CD8-positive, alpha-beta memory T cell (primary cell): ENCODE measurements at regions not wholly inside any gene's neighbourhood (a gene's known extent, or its start where the extent isn't known, plus 50 kb on each side); places are given as distances from the start of the nearest gene placed in this dataset.

Experiments
- CTCF ChIA-PET: fragments of 350-600 bp; sonication (Branson Sonifier 250); formaldehyde crosslinking; loops from one replicate; lab custom pipeline; 2021; ENCODE audit warnings: antibody characterized with exemption; lab: Charles Lee
- POLR2A ChIA-PET: fragments of 350-600 bp; sonication (Branson Sonifier 250); formaldehyde crosslinking; loops from one replicate; lab custom pipeline; 2021; ENCODE audit warnings: antibody characterized with exemption; lab: Charles Lee
- DNase-seq, 5 donors: peaks; one replicate each; pipeline versions ENCODE4 v3.0.0 to v3.0.0-alpha.2; 2020 to 2022; ENCODE audit warnings: mixed read lengths in 1 of 5
- H3K27ac ChIP-seq: one replicate; pipeline ENCODE4 v1.7.0; 2013; ENCODE audit warnings: low read depth, mild to moderate bottlenecking, low read length, moderate library complexity
- H3K27me3 ChIP-seq: 2 replicates; pipeline ENCODE4 v1.7.0; 2013; ENCODE audit warnings: low read length, mild to moderate bottlenecking; ENCODE audit not compliant: insufficient read depth, poor library complexity, severe bottlenecking
- H3K36me3 ChIP-seq: 2 replicates; pipeline ENCODE4 v1.7.0; 2013; ENCODE audit warnings: mild to moderate bottlenecking, low read length, moderate library complexity; ENCODE audit not compliant: insufficient read depth
- H3K4me1 ChIP-seq: 2 replicates; pipeline ENCODE4 v1.7.0; 2013; ENCODE audit warnings: mild to moderate bottlenecking, low read length, moderate library complexity; ENCODE audit not compliant: insufficient read depth
- H3K4me3 ChIP-seq: 2 replicates; pipeline ENCODE4 v1.7.0; 2013; ENCODE audit warnings: mild to moderate bottlenecking, low read length
- H3K9me3 ChIP-seq: 2 replicates; pipeline ENCODE4 v1.7.0; 2013; ENCODE audit warnings: mild to moderate bottlenecking, low read length
- H3K27ac Mint-ChIP-seq, 8 donors: one replicate each; pipeline ENCODE4 v1.8.0; 2020 to 2021; ENCODE audit warnings: mixed read lengths in 8 of 8, mild to moderate bottlenecking in 6 of 8, inconsistent platforms in 3 of 8, moderate library complexity in 3 of 8
- H3K27me3 Mint-ChIP-seq, 2 donors: one replicate each; pipeline ENCODE4 v1.8.0; 2020 to 2021; ENCODE audit warnings: mixed read lengths in 2 of 2, mild to moderate bottlenecking in 1 of 2, moderate library complexity in 1 of 2
- H3K36me3 Mint-ChIP-seq, 3 donors: one replicate each; pipeline ENCODE4 v1.8.0; 2020 to 2021; ENCODE audit warnings: mixed read lengths in 3 of 3, inconsistent platforms in 1 of 3, mild to moderate bottlenecking in 1 of 3
- H3K4me1 Mint-ChIP-seq, 3 donors: one replicate each; pipeline ENCODE4 v1.8.0; 2020 to 2021; ENCODE audit warnings: mixed read lengths in 3 of 3, inconsistent platforms in 1 of 3, mild to moderate bottlenecking in 1 of 3
- H3K4me3 Mint-ChIP-seq, 7 donors: one replicate each; pipeline ENCODE4 v1.8.0; 2020 to 2021; ENCODE audit warnings: mixed read lengths in 7 of 7, mild to moderate bottlenecking in 6 of 7, moderate library complexity in 4 of 7, inconsistent platforms in 2 of 7
- H3K9me3 Mint-ChIP-seq, 5 donors: one replicate each; pipeline ENCODE4 v1.8.0; 2020 to 2022; ENCODE audit warnings: mixed read lengths in 5 of 5, mild to moderate bottlenecking in 3 of 5, moderate library complexity in 2 of 5, inconsistent platforms in 1 of 5

DNA sequence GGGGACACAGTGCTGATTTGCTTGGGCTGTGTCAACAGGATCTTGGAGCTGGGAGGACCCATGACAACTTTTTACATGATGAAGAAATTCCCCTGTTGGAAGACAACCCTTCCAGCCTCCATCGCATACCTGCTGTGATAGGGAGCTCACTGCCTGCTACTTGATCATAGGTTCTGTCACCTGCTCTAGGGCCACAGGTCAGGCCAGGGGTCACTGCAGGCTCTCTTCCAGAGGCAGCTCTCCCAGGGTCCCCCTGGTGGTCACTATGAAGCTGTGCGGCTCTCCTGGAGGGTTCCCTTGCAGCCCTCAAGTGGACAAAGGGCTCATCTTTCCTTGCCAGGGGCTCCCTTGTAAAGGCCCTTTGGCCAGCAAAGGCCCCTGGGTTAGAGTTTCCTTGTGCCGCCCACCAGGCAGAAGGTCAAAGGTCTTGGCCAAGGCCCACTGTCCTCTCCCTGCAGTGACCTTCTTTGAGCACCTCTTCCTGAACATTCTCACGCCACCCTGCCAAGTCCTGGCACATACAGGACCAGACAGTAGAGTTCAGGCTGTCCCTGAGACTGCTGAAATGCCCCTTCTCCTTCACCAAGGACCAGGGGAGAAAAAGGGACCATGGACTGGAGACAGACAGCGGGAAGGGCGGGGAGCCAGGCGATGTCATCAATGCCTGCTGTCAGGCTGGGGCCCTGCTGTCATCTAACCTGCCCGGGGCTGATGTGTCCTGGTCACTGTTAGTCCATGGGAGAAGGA is 345.1 kb downstream of the DYSF start:
- Histone ChIP-seq H3K27ac (no peak overlapping the region), H3K9me3 (no peaks in the 10 kb centered on the region), H3K4me3 (no peak overlapping the region), H3K4me1 (no peaks in the 10 kb centered on the region), H3K27me3 (no peaks in the 10 kb centered on the region), H3K36me3 (no peaks in the 10 kb centered on the region)
- Mint-ChIP-seq H3K27me3 (peaks cover 1 to 5% of the 10 kb centered on the region in 2 donors), H3K36me3 (no peaks in the 10 kb centered on the region), H3K9me3 (no peaks in the 10 kb centered on the region), H3K4me1 (no peaks in the 10 kb centered on the region), H3K4me3 (no peak overlapping the region), H3K27ac (no peak overlapping the region)
- no peak for DNase-seq
- ChIA-PET POLR2A (no interaction called here), CTCF (no interaction called here)

DNA sequence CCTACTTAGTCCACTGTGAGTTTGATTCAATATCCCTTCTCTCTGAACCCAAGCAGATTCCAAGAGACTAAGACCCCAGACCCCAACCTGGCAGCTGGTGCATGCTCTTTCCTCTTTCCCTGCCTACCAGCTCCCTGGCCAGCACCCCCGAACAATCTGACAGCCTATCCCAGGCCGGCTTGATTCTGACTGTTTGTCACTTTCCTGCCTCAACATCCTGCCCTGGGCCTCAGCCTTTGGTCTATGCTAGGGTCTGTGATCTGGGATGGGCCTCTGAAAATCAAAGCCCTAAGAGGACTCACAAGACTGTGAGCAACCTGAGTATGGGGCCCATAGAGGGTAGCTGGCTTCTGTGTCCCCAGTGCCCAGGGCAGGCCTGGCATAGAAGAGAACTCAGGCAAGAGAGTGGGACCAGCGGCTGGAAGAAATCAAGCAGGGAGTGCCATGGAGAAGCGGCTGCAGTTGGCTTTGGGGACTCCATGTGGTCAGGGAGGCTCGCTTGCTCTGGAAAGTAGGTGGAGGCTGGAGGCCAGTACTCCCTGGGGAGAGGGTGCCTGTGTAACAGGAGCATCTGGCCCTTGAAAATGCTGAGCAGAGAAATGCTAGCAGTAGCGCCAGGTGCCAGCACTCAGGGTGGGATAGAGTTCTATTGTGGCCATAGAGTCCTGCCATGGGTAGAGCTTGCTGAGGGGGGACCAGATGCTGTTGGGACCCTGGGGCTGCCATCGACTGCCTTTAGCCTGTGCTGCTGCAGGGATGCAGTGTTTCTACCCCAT is 343.9 kb downstream of the DYSF start:
- CTCF ChIA-PET, result no interaction called here
- no peak overlapping the region for H3K27ac Mint-ChIP-seq
- POLR2A ChIA-PET, result no interaction called here
- H3K9me3 ChIP-seq, result no peaks in the 10 kb centered on the region
- no peaks in the 10 kb centered on the region for H3K4me1 ChIP-seq
- H3K36me3 ChIP-seq, result no peaks in the 10 kb centered on the region
- H3K27me3 ChIP-seq, result no peaks in the 10 kb centered on the region
- no peak overlapping the region for H3K27ac ChIP-seq
- DNase-seq, result no peak
- H3K4me1 Mint-ChIP-seq, result no peaks in the 10 kb centered on the region
- H3K4me3 ChIP-seq, result no peak overlapping the region
- H3K27me3 Mint-ChIP-seq, result peaks cover 1% of the 10 kb centered on the region in 2 donors
- H3K36me3 Mint-ChIP-seq, result no peaks in the 10 kb centered on the region
- H3K4me3 Mint-ChIP-seq, result no peak overlapping the region
- H3K9me3 Mint-ChIP-seq, result no peaks in the 10 kb centered on the region

DNA sequence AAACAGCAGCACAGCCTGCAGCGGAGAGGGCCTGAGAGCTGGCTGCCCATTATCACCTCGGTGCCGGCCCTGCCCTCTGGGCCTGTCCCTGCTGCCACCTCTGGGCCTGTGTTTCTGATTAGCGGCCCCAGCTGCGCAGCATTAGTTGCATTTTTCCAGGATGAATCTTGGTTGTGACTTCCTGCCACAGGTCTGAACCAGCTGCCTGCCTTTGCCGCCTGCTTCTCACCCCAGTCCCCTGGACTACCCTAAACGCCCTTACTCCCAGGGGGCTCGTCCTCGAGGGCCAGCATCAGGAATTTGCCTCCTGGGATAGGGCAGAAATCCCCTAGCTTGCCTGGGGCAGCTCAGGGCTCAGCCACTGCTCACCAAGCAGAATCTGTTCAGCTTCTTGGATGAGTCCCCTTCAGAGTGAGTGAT is 342.8 kb downstream of the DYSF start:
- no peak overlapping the region for H3K4me3 ChIP-seq
- Mint-ChIP-seq H3K36me3 (no peaks in the 10 kb centered on the region), H3K9me3 (no peaks in the 10 kb centered on the region), H3K27me3 (no peaks in the 10 kb centered on the region), H3K27ac (no peak overlapping the region), H3K4me1 (no peaks in the 10 kb centered on the region), H3K4me3 (no peak overlapping the region)
- H3K27me3 ChIP-seq, result no peaks in the 10 kb centered on the region
- DNase-seq, result no peak
- ChIA-PET POLR2A (no interaction called here), CTCF (no interaction called here)
- no peaks in the 10 kb centered on the region for H3K36me3 ChIP-seq
- H3K9me3 ChIP-seq, result no peaks in the 10 kb centered on the region
- no peaks in the 10 kb centered on the region for H3K4me1 ChIP-seq
- H3K27ac ChIP-seq, result no peak overlapping the region

- Mint-ChIP-seq H3K9me3 (no peaks in the 10 kb centered on the region), H3K27ac (no peak overlapping the region), H3K36me3 (no peaks in the 10 kb centered on the region), H3K27me3 (no peaks in the 10 kb centered on the region), H3K4me3 (no peak overlapping the region), H3K4me1 (no peaks in the 10 kb centered on the region)
- ChIA-PET POLR2A (no interaction called here), CTCF (no interaction called here)
- Histone ChIP-seq H3K4me3 (no peak overlapping the region), H3K9me3 (no peaks in the 10 kb centered on the region), H3K27ac (no peak overlapping the region), H3K36me3 (no peaks in the 10 kb centered on the region), H3K4me1 (no peaks in the 10 kb centered on the region), H3K27me3 (no peaks in the 10 kb centered on the region)
- DNase-seq, result no peak
Measured at GRCh38 chr2:71795486-71795885, 342.1 kb downstream of the DYSF start.

GRCh38 chr2:71794611-71795010 is 341.2 kb downstream of the DYSF start:
- no peak overlapping the region for H3K27ac Mint-ChIP-seq
- CTCF ChIA-PET, result no interaction called here
- no peaks in the 10 kb centered on the region for H3K27me3 ChIP-seq
- no peaks in the 10 kb centered on the region for H3K9me3 Mint-ChIP-seq
- POLR2A ChIA-PET, result no interaction called here
- no peaks in the 10 kb centered on the region for H3K27me3 Mint-ChIP-seq
- no peaks in the 10 kb centered on the region for H3K36me3 ChIP-seq
- DNase-seq, result no peak
- H3K4me1 ChIP-seq, result no peaks in the 10 kb centered on the region
- H3K4me3 ChIP-seq, result no peak overlapping the region
- no peaks in the 10 kb centered on the region for H3K36me3 Mint-ChIP-seq
- no peak overlapping the region for H3K27ac ChIP-seq
- no peak overlapping the region for H3K4me3 Mint-ChIP-seq
- no peaks in the 10 kb centered on the region for H3K9me3 ChIP-seq
- H3K4me1 Mint-ChIP-seq, result no peaks in the 10 kb centered on the region

DNA sequence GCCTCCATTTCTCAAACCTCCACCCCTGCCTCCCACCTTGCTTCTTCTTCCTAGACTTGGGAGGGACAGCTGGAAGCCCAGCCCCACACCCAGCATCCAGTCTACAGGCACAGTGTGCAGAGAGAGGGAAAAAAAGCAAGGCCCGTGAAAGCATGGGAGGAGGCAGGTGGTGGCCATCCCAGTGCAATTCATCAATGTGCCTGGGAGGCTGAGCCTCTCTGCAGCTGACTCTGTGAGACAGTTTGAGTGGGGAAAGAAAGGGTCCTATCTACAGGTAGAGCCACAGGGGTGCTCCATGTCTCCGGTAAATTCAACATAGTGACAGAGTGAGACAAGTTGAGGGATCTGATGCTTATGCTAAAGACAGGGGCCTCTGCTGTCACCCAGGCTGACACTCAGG is 340.6 kb downstream of the DYSF start:
- Histone ChIP-seq H3K27ac (no peak overlapping the region), H3K4me1 (no peaks in the 10 kb centered on the region), H3K9me3 (no peaks in the 10 kb centered on the region), H3K27me3 (no peaks in the 10 kb centered on the region), H3K4me3 (no peak overlapping the region), H3K36me3 (no peaks in the 10 kb centered on the region)
- Mint-ChIP-seq H3K27me3 (peaks cover 0 to 2% of the 10 kb centered on the region in 2 donors), H3K4me1 (no peaks in the 10 kb centered on the region), H3K4me3 (peak overlapping the region in 1 of 7 donors; percentile 59), H3K27ac (no peak overlapping the region), H3K36me3 (no peaks in the 10 kb centered on the region), H3K9me3 (no peaks in the 10 kb centered on the region)
- CTCF ChIA-PET, result no interaction called here
- no peak for DNase-seq
- POLR2A ChIA-PET, result no interaction called here

DNA sequence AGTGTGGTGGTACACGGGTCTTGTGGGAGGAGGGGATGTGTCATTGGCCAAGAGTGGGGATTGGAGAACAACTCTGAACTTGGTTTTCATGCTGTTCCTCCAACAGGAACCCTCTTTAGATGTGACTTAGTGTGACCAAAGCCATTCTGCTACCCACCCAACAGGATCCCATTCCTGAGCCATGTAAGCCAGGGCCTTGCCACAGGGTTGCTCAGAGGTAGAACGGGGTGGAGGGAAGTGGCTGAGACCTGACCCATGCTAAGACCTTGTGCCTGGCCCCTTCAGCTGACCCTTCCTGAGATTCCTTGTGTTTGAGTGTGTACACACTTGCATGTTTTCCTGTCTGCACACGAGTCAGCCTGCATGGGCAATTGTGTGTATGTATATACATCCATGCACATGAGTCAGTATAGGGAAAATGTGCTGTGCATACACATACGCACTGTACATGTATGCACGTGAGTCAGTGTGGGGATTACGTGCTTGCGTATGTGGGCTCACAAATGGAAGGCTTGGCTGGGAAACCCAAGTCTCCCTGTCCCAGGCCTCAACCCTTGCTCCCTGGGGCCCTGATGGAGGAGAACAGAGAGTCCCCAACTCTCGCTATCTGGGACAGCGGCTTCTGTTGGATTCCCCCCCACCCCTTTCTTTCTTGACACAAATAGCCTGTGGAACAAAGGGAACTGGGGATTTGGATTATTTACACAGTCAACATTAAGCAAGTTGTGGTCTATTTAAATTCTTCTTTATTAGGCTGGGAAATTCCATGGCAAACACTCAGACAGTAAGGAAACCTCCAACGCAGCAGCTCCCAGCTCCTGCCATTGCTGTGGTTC is 339.8 kb downstream of the DYSF start:
- no peaks in the 10 kb centered on the region for H3K4me1 ChIP-seq
- H3K9me3 ChIP-seq, result no peaks in the 10 kb centered on the region
- Mint-ChIP-seq H3K4me1 (no peaks in the 10 kb centered on the region), H3K9me3 (no peaks in the 10 kb centered on the region), H3K36me3 (no peaks in the 10 kb centered on the region), H3K4me3 (no peak overlapping the region), H3K27ac (no peak overlapping the region), H3K27me3 (peaks cover 0 to 2% of the 10 kb centered on the region in 2 donors)
- no peaks in the 10 kb centered on the region for H3K27me3 ChIP-seq
- DNase-seq, result no peak
- H3K27ac ChIP-seq, result no peak overlapping the region
- ChIA-PET CTCF (no interaction called here), POLR2A (no interaction called here)
- H3K36me3 ChIP-seq, result no peaks in the 10 kb centered on the region
- no peak overlapping the region for H3K4me3 ChIP-seq
